HG03064 (cell line): ENCODE measurements at regions not wholly inside any gene's neighbourhood (a gene's known extent, or its start where the extent isn't known, plus 50 kb on each side); places are given as distances from the start of the nearest gene placed in this dataset.
"Not testable (repeated sequence)": the region's sequence is repeated elsewhere in the genome, so short reads cannot be mapped to it uniquely, and the experiment has no call there.

Source experiments
- ATAC-seq: cut with Tn5 transposase; IDR thresholded peaks from one replicate; pipeline ENCODE4 v1.9.1; 2021; ENCODE audit warnings: low read depth; ENCODE audit not compliant: unreplicated experiment

GRCh38 chr3:178318941-178319816, 217.1 kb upstream of the KCNMB2 start:
- no peak for ATAC-seq

DNA sequence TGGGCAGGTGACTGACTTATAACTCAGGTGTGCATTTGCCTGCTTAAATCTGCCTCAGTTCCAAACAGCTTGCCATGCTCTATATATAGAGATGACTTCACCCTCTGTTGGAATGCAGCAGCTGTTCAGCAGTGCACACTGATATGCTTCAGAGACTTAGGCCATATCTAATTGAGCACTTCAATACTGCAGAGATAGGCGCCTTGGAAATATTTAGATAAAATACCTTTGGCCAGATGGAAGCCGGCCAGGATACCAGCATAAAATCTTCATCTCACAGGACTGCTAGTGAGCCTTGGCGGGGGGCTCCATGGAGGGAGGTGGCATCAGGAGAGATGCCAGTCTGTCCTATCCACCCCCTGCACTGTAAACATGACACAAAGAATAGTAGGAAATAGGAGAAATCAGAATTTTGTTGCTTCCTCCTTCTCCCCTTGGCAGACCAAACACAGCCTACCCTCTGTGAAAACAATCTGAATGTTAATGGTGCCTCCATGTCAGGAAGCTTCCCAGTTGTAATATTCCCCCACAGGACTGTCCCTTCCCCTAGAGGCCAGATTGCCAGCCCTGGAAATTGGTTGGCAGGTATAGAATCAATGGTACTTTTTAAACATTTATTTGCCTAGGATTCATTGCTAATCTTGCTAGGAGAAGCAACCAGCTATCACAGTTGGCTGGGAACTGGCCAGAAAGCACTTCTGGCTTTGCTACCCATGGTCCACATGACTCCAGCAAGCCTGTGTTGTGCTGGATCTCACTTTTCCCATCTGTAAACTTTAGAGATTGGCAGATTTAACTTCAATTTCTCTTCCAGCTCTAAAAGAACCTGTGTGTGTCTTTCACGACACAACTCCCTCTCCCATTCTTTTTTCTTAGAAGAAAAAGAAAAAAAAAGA, 215.5 kb upstream of the KCNMB2 start:
- ATAC-seq, result no peak

- no peak for ATAC-seq
These were observed 211.9 kb upstream of the KCNMB2 start for GRCh38 chr3:178324356-178324755.

DNA sequence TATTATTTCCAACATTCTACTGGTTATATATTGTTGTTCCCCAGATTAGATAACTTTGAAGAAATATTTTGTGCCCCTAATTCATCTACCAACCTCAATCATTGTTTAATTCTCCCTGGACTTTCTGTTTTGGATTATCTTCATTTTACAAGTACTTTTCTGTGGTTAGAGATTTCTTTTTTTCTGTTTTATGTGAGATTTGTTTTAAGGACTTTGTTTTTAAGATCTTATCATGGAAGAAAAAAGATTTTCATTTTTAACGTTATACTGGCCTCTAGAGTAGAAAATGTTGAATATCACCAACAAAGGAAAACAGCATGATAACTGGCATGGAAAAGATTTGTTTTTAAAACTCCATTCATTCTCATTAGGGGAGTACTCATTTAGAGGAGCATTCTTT, 210.9 kb upstream of the KCNMB2 start:
- ATAC-seq, result no peak

DNA sequence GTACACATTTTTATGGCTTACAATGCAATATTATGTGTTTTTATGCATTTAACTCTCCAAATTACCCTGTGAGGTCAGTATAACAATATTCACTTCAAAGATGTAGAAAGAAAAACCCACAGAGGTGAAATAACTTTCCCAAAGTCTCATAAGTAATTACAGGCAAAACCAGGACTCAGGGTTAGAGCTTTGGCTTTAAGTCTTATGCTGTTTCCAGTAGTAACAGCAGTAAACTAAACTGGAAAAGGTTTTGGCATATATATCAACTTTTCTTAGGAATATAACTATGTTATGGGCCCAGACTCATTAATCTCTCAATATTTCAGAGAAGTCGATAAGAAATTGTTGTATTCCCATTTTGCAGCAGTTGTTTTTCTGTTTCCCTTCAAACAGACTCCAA, 206.3 kb upstream of the KCNMB2 start:
- ATAC-seq, result no peak

- ATAC-seq, result no peak
These were observed 202.0 kb upstream of the KCNMB2 start for GRCh38 chr3:178334239-178334638.

DNA sequence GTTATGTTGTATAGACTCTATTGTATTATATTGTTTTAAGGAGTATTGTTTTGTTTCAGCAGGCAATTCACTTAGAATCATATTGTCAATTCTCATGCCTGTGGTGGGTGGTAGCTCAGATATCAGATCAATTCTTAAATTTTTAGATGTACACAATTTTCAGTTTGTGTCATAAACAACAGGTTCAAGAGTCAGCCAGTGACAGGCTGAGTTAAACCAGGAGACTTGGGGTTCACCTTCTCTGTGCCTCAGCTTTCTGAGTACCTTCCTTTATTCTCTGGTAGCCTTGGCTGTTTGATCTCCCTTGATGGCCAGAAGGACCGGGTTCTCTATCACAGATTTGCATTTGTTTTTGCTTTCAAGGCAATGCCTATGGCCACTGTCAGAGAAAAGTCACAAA, 199.9 kb upstream of the KCNMB2 start:
- ATAC-seq, result no peak

DNA sequence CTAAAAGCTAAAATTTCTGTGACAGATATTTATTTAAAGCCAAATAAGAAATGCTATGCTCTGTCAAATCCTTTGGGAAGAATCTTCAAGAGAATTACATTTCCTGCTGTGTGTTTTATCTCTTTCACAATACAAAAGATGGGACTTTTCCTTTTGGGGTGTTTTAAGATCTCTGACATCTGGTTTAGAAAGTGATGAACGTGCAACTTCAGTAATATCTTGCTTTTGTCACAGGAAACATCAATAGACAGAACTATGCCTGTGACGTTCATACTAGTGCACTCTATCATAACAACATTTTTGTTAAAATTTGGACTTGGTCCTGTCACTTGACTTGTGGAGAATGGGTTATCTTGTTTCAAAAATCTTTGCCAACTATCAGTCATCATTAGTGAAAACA, 195.7 kb upstream of the KCNMB2 start:
- no peak for ATAC-seq

- ATAC-seq, result no peak
These were observed 194.6 kb upstream of the KCNMB2 start for GRCh38 chr3:178341636-178342035.

DNA sequence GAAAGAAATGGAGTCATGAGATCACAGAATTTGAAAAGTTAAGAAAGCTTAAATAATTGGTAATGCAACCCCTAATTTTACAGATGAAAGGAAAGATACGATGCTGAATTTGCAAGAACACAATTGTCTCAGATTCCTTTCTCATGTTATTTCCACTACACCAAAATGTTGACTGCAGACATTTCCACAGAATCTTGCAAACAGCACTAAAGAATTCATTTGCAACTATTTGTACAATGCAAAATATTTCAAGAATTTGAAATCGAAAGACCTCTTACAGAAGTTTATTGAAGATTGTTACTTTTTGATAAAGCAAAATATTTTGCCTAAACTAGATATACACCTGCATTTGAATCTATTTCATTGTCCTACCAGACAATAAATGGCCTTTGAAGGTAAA, 194.1 kb upstream of the KCNMB2 start:
- ATAC-seq, result no peak

DNA sequence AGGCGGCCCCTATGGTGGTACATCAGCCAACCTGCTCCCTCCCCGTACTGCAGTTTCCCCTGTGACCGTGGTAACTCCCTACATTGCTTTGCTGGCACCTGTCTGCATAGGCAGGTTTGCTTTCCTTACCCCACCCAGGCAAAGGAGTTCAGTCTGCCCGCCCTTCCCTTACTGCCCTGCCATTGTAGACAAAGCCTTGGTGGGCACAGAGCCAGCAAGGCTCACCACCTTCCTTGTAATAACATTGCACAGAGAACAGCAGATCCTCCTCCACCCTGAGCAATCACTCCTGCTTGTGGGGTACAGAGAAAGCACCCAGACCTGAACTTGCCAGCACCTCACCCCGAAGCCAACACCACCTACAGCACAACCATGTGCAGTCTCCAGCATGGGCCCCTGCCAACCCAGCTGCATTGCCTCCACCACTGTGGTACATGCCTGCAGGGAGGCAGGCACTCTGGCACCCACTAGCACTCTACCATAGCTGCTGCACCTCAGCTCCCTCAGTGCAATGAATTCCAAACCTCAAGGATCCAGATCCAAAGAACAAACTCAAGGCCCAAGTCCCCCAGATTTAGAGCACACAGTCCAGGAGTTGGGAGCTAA, 192.7 kb upstream of the KCNMB2 start:
- no peak for ATAC-seq

- no peak for ATAC-seq
These were observed 190.3 kb upstream of the KCNMB2 start for GRCh38 chr3:178345944-178346343.

GRCh38 chr3:178348561-178349217, 187.5 kb upstream of the KCNMB2 start:
- ATAC-seq, result not testable (repeated sequence)

DNA sequence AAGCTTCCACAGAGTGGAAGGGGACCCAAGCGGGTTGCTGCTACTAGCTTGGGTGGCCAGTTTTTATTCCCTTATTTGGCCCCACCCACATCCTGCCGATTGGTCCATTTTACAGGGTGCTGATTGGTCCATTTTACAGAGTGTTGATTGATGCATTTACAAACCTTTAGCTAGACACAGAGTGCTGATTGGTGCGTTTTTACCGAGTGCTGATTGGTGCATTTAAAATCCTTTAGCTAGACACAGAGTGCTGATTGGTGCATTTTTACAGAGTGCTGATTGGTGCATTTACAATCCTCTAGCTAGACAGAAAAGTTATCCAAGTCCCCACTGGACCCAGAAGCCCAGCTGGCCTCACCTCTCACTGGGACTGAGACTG, 187.0 kb upstream of the KCNMB2 start:
- ATAC-seq, result not testable (repeated sequence)

- ATAC-seq, result no peak
These were observed 185.5 kb upstream of the KCNMB2 start for GRCh38 chr3:178350763-178351162.

DNA sequence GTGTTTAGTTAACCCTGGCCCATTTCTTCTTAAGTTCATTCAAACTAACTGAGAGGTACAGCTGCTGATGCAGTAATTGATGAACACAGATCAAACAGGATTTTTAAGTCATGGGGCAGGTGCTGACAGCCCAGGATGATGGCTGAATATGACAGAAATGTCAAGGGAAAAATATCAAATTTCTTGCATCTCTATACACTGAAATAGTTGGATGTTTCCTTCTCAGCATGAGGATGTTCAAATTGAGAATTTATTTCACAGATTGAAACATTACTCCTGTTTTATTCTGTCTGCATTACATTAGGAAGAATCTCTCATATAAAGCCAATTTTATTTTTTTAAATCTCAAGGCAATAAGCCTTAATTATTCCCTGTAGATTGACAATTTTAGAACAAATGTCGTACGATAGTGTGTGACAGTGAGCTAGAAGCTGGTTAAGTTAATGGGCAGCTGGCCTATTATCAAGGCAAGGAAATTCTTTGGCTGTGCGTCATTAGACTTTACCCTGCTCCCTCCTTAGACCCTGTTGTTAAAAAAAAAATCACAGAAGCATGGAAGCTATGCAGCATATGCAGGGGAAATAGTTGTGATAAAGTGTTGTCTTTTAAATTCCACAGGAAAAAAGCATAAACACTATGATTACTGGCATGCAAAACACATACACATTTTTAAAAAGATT, 183.8 kb upstream of the KCNMB2 start:
- no peak for ATAC-seq

DNA sequence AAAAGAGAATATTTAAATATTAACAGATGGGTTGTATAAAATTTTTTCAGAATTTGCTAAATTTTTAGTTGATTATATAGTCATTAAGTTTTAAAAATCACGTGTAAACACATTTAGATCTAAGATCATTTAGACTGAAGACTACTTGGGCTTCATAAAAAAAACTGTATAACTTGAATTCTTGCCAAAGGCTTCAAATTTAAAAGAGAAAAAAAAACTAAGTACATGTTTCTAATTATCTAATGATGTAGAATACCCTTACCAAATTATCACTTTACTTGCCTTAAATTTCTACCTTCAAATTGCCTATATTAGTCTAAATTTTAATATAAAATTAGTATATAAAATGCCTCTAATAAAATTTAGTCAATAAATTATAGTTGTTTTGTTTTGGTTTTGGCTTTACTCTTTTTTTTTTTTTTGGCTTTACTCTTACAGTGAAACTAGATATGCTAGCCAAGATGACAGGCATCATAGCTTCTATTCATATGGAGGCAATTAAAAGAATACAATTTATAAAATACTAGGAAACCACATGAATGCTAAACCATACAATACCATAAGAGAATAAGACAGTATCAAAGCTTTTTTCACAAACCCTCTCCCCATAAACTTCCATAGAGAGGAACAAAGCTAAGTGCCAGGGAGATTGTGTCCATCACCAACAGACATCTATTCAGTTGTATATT, 183.1 kb upstream of the KCNMB2 start:
- no peak for ATAC-seq

GRCh38 chr3:178359728-178360127, 176.5 kb upstream of the KCNMB2 start:
- ATAC-seq, result no peak

GRCh38 chr3:178363048-178363447, 173.2 kb upstream of the KCNMB2 start:
- ATAC-seq, result not testable (repeated sequence)
